ENCODE measurements at regions not wholly inside any gene's neighbourhood (a gene's known extent, or its start where the extent isn't known, plus 50 kb on each side); places are given as distances from the start of the nearest gene placed in this dataset.

GRCh38 chr3:20350449-20350848 lies 164.4 kb upstream of the SGO1 start:
- no peak overlapping the region for H3K27ac ChIP-seq

DNA sequence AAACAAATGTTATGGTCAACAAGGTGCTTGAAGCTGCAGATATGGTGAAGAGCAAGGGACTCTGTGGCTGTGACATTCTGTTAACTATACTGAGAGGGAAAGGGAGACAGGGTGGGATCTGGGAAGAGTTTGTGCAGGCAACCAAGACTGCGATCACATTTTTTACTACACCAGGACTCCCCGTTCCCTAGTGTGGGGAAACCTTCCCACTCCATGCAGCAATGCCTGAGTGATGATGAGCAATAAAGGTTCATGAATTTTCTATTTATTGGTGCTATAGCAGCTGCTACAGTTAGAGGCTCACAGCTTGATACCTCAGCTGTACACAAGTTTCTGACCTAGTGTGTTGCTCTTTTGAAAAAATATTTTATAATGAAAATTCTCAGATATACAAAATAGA lies 160.9 kb upstream of the SGO1 start:
- H3K36me3 ChIP-seq = no peaks in the 10 kb centered on the region
- H3K9me3 ChIP-seq = no peaks in the 10 kb centered on the region
- no peaks in the 10 kb centered on the region for H3K4me1 ChIP-seq
- no peak overlapping the region for H3K27ac ChIP-seq
- no peak overlapping the region for H3K4me3 ChIP-seq
- DNase-seq (ENCODE audit: low spot score in 2 of 2) = no peak
- intact Hi-C loops (cut with DNase I; ENCODE audit: low total_unique reads) = no loop called here
- H3K27me3 ChIP-seq = no peaks in the 10 kb centered on the region
- TF ChIP-seq POLR2AphosphoS5 (IDR thresholded peaks at IDR 0.05) (no peak), CTCF (IDR thresholded peaks at IDR 0.05) (no peak), POLR2A (IDR thresholded peaks at IDR 0.05) (no peak)

More at GRCh38 chr3:20350449-20350848, 164.4 kb upstream of the SGO1 start:
- no peaks in the 10 kb centered on the region for H3K36me3 ChIP-seq
- intact Hi-C loops (cut with DNase I; ENCODE audit: low total_unique reads) = no loop called here
- TF ChIP-seq POLR2AphosphoS5 (IDR thresholded peaks at IDR 0.05) = no peak
- TF ChIP-seq CTCF (IDR thresholded peaks at IDR 0.05) = no peak
- no peak for TF ChIP-seq POLR2A (IDR thresholded peaks at IDR 0.05)
- DNase-seq (ENCODE audit: low spot score in 2 of 2) = no peak
- no peaks in the 10 kb centered on the region for H3K4me1 ChIP-seq
- no peak overlapping the region for H3K4me3 ChIP-seq
- H3K9me3 ChIP-seq = no peaks in the 10 kb centered on the region
- no peaks in the 10 kb centered on the region for H3K27me3 ChIP-seq

DNA sequence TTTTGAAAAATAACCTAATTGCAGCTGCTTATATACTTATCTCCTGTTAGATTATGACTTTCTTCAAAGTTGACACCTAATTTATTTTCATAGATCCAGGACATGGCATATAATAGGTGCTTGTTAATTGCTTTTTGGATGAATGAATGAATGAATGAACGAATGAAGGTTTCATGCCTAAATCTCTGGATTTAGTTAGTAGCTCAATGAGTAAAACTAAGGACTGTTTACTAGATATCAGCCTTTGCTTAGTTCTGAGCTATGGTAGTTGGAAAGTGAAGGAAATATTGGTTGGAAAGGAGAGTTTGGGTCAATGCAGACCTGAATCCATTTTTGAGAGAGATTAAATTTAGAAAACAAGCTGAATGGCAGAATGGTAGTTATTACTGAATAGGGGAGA lies 160.4 kb upstream of the SGO1 start:
- no peaks in the 10 kb centered on the region for H3K36me3 ChIP-seq
- no peaks in the 10 kb centered on the region for H3K9me3 ChIP-seq
- H3K4me3 ChIP-seq = no peak overlapping the region
- TF ChIP-seq POLR2AphosphoS5 (IDR thresholded peaks at IDR 0.05) (no peak), POLR2A (IDR thresholded peaks at IDR 0.05) (no peak), CTCF (IDR thresholded peaks at IDR 0.05) (no peak)
- H3K4me1 ChIP-seq = no peaks in the 10 kb centered on the region
- intact Hi-C loops (cut with DNase I; ENCODE audit: low total_unique reads) = no loop called here
- DNase-seq (ENCODE audit: low spot score in 2 of 2) = no peak
- no peaks in the 10 kb centered on the region for H3K27me3 ChIP-seq
- H3K27ac ChIP-seq = no peak overlapping the region

GRCh38 chr3:20344400-20344959 lies 158.5 kb upstream of the SGO1 start:
- intact Hi-C loops (cut with DNase I; ENCODE audit: low total_unique reads) = no loop called here
- H3K4me3 ChIP-seq = no peak overlapping the region
- no peaks in the 10 kb centered on the region for H3K9me3 ChIP-seq
- no peaks in the 10 kb centered on the region for H3K27me3 ChIP-seq
- H3K36me3 ChIP-seq = no peaks in the 10 kb centered on the region
- H3K4me1 ChIP-seq = no peaks in the 10 kb centered on the region
- no peak for DNase-seq (ENCODE audit: low spot score in 2 of 2)
- H3K27ac ChIP-seq = no peak overlapping the region
- TF ChIP-seq POLR2A (IDR thresholded peaks at IDR 0.05) (no peak), CTCF (IDR thresholded peaks at IDR 0.05) (no peak), POLR2AphosphoS5 (IDR thresholded peaks at IDR 0.05) (no peak)

DNA sequence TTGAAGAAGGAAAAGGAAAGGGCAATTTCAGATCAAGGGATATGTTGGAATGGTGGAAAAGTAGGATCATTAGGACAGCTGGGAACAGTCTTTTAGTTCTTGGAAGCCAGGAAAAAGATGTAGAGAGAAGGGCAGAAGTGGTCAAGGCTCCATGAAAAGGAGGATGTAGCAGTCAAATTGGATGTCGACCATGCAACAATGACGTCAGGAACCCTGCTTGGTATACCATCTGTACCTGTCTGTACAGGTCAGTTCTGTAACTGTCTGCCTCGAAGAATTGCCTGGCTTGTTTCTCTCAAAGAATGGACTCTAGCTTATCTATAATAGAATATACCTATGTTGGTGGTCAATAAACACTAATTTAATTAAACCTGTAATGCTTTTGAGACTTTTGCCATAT lies 157.8 kb upstream of the SGO1 start:
- Histone ChIP-seq H3K4me1 (no peaks in the 10 kb centered on the region), H3K27ac (no peak overlapping the region), H3K36me3 (no peaks in the 10 kb centered on the region), H3K27me3 (no peaks in the 10 kb centered on the region), H3K9me3 (no peaks in the 10 kb centered on the region), H3K4me3 (no peak overlapping the region)
- intact Hi-C loops (cut with DNase I; ENCODE audit: low total_unique reads) = no loop called here
- TF ChIP-seq POLR2A (IDR thresholded peaks at IDR 0.05) = no peak
- TF ChIP-seq POLR2AphosphoS5 (IDR thresholded peaks at IDR 0.05) = no peak
- no peak for TF ChIP-seq CTCF (IDR thresholded peaks at IDR 0.05)
- DNase-seq (ENCODE audit: low spot score in 2 of 2) = no peak
